NCI-H2081 (cell line): ENCODE measurements at regions not wholly inside any gene's neighbourhood (a gene's known extent, or its start where the extent isn't known, plus 50 kb on each side); places are given as distances from the start of the nearest gene placed in this dataset.
"Not testable (repeated sequence)": the region's sequence is repeated elsewhere in the genome, so short reads cannot be mapped to it uniquely, and the experiment has no call there.

Experiments
- DNase-seq, 2 experiments: peaks; one replicate each; lab custom pipeline; 2025; lab: John Stamatoyannopoulos, UW

DNA sequence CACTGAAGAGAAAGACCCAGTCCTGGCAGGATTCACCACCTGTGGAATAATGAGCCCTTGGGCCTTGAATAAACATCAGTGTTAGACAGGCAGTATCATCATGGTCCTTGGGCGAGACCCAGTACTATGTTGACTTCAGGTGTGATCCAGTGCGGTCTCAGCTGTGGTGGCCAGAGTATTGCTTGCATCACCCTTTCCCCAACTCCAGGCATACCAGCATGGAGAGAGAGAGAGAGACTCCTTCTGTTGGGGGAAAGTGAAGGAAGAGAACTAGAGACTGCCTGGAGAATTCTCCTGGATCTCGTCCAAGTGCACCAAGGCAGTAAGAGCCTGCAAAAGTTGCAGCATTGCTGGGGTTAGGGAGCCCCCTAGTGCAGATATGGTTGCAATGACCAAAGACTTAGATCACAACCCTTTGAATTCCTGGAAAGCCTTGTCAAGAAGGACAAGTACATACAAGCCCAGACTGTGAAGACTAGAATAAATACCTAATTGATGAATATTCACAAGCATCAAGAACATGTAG is 61.1 kb upstream of the VAMP7 start:
- peak; percentile 40 to 75 for DNase-seq

DNA sequence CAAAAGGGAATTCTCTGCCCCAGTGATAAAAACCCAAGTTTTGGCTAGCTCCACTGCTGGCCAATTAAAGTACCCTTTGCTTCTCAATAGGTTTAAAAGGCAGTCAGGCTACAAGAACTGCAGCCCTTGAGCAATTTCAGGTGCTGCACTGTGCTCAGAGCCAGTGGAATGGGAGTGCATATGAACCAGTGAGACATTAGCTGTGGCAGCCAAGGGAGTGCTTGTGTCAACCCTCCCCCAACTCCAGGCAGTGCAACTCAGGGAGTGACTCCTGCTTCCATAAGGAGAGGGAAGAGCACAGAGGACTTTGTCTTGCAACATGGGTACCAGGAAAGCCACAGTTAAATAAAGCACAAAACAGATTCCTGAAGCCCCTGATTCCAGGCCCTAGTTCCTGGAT is 61.6 kb upstream of the VAMP7 start:
- no peak for DNase-seq

DNA sequence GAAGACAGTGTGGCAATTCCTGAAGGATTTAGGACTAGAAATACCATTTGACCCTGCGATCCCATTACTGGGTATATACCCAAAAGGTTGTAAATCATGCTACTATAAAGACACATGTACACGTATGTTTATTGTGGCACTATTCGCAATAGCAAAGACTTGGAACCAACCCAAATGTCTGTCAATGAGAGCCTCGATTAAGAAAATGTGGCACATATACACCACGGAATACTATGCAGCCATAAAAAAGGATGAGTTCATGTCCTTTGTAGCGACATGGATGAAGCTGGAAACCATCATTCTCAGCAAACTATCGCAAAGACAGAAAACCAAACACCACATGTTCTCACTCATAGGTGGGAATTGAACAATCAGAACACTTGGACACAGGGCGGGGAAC is 66.8 kb upstream of the VAMP7 start:
- not testable (repeated sequence) for DNase-seq

DNA sequence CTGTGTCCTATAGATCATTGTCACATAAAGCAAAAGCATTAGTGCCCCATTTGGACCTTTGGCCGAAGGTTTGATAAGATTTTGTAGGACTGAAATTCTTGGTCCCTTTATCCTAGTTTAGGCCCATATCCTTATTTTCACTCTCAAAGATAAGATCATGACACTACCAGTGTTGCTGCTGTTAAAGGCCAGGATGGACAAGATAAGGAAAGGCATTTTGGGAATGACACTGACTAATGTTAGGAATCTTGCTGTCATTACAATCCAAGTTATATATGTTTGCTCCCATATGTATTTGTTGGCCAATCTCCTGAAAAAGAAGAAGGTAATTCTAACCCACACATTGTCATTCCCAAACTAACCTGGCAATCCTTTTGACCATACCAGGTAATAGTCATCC is 101.3 kb upstream of the VAMP7 start:
- DNase-seq = no peak

DNA sequence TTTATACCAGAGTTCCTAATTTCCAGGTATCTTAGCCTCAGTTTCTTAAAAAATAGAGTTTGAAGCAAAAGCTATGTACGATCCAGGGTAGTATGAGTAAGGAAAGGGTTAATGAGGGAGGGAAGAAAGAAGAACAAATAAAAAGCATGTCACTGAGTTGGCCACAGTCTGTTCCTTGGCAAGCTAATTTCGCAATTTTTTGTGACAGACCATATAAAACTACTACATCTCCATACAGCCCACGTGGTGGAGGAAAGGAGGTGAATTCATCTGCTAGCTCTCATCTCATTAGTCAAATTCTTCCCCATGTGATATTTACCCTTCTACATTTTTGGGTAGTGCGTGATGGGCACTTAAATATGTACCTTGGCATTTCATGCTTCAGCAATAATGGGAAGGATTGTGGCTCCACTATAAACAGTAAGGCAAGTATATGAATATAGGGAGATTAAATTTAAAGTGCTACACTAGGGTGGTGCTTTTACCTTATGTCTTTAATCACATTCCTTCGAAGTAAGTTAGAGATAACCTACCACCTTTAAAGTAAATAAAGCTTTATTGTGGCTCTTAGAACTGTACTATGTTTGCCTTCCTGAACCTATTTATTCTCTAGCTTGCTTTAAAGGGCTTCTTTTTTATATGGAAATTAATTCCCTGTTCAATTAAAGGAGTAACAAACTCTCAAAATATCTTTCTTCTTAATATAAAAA is 102.1 kb upstream of the VAMP7 start:
- DNase-seq = no peak

DNA sequence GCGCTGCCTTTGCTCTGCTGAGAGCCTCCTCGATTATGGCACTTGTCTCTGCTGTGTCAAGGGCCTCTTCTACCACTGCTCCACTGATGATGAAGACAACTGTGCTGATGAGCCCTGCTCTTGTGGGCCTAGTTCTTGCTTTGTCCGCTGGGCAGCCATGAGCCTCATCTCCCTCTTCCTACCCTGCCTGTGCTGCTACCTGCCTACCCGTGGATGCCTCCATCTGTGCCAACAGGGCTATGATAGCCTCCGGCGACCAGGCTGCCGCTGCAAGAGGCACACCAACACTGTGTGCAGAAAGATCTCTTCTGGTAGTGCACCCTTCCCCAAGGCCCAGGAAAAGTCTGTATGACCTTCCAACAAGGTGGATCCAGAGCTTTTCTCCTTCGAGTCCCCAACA is 106.8 kb upstream of the VAMP7 start:
- no peak for DNase-seq

DNA sequence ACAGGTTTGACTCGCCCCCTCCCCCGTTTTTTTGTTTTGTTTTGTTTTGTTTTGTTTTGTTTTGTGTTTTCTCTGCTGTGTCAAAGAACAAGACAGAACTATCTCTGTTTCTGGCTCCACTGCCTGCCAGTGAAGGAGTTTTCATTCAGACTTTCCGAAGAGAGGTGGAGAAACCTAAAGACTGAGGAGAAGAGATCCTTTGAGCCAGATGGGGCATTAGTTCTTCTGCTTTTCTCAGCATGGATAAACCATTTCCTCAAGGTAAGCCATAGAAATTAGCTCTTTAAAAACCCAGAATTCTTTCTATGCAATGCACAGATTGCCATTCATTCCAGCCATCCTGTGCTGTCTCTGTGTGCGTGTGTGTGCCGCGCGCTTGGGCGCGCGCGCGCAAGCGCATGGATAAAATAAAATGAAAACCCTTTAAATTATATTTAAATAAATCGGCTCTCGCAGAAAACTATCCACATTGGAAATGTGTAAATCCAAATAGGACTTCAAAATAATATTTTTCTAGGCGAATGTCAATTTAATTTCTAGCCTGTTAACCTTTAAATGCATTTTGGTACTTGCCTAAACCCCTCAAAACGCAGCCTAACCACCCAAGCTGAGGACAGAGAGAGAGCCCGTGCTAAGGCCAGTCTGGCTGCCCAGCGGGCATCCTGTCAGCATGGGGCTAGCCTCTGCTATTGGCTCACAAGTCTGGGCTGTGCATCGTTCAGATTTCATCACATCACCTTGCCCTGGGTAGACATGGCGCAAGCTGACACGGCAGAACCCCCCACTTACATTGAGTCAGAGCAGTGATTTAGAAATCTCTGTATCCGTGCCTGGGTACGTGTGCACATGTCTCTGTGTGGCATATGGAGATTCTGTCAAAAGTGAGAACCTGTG is 113.0 kb upstream of the VAMP7 start:
- DNase-seq = no peak

DNA sequence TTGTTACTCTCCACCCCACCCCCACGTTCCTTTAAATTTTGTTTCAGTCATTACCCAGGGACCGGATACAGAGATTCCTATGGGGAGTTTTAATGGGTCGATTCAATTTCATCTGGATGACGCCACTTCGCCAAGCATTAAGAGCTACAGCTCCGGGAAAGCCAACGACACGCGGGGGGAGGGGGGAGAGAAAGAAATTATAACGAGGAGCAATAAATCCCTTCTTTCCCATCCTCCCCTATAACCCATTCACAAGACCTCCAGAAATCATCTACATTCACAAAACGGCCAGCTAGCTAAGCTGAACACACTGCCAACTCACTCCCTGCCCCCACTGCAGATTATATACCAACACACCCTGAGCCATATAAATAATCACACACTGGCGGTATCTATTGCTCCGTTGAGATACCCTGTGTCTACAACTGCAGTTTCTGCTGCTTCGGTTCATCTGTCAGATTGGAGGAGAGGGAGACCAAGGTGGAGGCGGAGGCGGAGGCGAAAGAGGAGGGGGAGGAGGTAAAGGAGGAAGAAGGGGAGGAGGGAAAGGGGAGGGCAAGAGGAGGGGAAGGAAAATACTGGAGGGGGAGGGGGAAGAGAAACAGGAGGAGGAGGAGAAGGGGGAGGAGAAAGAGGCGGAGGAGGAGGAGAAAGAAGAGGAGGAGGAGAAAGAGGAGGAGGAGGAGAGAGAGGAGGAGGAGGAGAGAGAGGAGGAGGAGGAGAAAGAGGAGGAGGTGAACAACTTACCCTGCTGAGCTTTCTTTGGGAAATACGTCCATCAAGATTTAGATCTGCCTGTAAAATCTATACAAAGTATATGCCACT is 113.9 kb upstream of the VAMP7 start:
- no peak for DNase-seq

DNA sequence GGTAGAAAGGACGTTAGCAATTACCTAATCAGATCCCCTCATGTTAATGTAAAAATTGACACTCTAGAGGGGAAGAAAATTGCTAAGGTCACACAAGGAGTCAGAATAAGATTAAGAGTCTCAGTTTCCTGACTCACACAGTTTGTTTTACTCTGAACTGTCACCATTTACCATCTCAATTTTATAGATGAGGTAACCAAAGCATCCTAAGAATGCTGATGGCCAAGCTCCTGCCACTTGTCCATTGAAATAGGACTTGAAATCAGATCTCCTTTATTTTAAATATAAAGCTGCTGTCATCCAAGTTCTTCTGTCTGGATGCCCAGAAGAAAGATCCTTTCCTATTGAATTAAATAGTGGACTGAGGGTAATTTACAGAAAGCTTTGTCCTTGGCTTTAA is 114.8 kb upstream of the VAMP7 start:
- DNase-seq = no peak

DNA sequence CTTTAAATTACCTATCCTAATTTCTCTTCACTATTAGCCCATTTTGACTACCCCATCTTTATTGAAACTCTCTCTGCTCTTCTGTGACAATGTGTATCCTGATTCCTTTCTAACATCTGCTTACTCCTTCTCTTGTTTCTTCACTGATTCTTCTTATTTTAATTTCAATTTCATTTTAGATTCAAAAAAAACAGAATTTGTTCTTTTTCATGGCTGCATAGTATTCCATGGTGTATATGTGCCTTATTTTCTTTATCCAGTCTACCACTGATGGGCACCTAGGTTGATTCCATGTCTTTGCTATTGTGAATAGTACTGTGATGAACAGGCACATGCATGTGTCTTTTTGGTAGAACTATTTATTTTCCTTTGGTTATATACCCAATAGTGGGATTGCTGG is 120.0 kb upstream of the VAMP7 start:
- DNase-seq = no peak

DNA sequence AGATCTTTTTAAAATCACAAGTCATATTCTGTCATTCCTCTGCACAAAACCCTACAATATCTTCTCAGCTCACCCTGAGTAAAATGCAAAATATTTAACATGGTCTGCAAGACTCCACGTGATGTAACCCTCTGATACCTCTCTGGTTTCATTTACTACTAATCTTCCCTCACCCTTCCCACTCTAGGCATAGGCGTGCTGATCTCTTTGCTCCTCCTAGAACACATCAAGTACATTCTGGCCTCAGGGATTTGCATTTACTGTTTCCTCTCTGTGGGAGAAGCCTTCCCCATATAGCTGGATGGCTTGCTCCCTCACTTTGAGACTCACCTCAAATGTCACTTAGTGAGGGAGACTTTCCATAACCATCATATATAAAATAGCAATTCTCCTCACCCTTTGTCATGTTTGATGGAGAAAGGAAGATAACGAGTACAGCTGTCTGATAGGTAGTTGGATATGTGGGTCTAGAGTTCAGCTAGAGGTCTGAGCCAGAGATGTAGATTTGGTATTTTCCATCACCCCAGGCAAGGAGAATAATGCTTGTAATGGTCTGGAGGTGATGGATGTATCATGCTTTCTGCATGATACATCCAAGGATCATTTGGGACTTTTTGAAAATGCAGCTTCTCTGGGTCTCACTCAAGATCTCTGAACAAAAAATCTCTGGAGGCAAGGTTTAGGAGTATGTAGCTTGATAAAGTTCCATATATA is 123.9 kb upstream of the VAMP7 start:
- DNase-seq = no peak

DNA sequence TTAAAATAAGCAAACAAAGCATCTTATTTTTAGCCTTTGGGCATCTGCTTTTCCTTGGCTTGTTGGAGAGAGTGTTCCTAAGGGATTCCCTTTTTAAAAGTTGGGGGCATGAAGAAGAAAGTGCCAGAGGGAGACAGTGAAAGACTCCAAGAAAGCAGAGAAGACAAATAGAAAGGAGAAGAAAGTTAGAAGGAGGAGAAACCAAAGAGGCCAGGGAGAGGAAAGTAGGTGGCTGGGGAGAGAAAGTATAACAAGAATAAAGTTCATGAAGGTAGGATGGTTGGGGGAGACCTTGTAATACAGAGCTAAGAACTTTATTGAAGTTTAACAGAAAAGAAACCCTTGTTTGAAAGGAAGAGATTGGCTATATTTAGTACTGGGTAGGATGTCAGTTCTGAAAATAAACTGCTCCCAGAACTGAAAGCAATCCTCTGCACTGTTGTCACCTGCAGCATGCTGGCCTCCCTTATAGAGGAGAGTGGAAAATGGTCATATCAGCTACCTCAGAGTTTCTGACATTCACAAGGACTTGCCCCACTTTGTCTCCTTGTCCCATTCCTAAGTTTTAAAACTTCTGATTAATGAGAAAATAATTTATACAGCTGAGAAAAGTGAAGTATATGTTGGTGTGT is 125.3 kb upstream of the VAMP7 start:
- DNase-seq = no peak

DNA sequence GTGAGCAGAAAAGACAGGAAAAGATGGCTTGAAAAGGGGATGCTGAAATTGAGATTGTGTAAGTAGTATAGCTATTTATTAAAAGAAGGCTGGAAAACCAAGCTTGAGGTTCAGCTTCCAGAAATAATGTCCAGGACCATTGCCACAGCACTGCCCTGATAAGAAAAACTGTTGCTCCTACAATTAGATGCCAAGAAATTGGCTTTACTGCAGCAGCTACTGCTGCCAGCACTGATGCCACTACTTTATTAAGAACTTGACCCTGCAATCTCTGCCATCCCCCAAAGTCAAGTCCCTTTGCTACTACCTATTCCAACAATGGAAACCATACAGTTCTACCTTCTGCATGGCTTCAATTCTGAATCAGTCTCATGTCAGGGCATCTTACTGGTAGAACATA is 130.0 kb upstream of the VAMP7 start:
- DNase-seq = no peak

DNA sequence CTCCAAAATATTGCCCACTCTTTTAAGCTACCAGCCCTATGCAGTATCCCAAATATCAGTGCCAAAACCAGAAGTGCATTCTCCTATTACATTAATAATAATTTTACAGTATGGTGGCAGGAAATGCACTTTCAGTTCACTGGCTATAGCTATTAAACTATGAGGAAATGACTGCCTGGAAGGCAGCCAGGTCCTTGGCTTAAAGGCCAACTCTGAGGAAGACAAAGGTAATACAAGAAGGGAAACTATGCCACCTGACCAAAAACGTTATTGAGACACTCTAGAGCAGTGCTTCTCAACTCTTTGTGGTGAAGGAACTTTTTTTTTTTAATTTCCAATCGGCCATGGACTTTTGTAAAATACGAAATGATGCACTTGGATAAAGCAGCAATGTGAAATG is 133.6 kb upstream of the VAMP7 start:
- peak in 1 of 2 experiments; percentile 43 for DNase-seq

DNA sequence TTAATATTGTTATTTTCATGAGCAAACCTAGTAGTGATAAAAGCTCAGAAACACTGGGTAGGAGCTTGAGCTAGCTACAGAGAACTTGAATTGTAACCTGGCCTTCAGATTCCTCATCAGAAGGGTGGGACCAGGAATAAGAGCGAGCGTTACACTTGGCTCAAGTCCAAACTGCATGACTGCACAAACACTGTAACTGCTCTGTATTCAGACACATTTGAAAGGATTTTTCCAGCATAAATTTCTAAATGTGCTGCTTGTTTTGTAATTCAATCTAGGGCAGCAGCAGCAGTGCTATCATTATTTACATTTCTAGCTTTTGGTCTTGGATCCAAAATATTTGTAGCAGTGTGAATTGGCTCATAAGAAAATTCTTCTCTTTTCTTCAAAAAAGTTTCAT is 133.0 kb upstream of the TMLHE start:
- DNase-seq = peak; percentile 6 to 62

DNA sequence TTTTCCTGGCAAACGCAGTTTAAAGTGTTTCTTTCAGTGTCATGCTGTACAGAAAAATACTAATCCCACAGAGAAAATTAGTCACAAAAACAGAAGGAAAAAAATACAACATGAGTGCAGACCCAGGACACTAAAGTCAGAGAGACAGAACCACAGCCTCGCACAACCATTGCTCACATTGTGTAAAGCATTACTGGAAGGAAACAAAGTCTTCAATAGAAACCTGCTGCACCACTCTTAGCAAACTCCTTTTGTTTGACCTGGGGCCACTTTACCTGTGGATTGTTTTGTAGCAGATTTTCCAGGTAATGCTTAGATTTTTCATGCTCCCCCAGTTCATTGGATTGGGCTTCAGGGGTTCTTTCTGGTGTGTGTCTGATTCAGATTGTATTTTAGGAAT is 131.8 kb upstream of the TMLHE start:
- no peak for DNase-seq

DNA sequence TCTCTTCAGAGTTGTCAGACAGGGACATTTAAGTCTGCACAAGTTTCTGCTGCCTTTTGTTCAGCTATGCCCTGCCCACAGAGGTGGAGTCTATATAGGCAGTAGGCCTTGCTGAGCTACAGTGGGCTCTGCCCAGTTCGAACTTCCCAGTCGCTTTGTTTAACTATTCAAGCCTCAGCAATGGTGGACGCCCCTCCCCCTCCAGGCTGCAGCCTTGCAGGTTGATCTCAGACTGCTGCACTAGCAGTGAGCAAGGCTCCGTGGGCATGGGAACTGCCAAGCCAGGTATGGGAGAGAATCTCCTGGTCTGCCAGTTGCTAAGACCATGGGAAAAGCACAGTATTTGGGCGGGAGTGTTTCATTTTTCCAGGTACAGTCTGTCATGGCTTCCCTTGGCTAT is 115.6 kb upstream of the TMLHE start:
- not testable (repeated sequence) for DNase-seq

DNA sequence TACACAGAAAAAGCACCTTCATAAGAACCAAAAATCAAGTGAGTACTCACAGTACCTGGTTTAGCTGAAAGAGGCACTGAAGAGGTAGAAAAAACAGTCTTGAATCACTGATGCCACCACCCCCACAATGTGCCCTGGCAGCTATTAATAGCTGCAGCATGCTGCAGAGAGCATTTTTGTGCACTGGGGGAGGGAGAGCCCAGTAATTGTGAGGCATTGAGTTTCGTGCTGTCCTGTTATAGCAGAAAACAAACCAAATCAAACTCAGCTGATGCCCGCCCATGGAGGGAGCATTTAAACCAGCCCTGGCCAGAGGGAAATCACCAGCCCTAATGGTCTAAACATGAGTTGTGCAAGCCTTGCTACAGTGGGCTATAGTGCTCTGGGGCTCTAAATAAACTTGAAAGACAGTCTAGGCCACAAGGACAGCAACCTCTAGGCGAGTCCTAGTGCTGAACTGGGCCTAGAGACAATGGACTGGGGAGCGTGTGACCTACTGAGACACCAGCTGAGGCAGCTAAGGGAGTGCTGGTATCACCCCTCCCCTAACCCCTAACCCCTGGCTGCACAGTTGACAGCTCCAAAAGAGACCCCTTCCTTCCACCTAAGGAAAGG is 106.3 kb upstream of the TMLHE start:
- DNase-seq = no peak

DNA sequence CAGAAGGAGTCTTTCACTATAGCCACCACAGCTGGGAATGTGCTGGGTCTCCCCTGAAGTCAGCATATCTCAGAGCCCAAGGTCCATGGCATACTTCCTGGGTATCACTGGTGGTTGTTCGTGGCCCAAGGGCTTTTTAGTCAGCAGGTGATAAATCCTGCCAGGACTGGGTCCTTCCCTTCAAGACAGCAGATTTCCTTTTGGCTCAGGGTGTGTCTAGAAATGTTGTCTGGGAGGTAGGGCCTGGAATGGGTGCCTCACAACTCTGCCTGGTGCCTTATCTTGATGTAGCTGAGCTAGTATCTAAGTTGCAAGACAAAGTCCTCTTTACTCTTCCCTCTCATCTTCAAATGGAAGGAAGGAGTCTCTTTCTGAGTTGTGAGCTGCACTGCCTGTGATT is 102.4 kb upstream of the TMLHE start:
- no peak for DNase-seq

DNA sequence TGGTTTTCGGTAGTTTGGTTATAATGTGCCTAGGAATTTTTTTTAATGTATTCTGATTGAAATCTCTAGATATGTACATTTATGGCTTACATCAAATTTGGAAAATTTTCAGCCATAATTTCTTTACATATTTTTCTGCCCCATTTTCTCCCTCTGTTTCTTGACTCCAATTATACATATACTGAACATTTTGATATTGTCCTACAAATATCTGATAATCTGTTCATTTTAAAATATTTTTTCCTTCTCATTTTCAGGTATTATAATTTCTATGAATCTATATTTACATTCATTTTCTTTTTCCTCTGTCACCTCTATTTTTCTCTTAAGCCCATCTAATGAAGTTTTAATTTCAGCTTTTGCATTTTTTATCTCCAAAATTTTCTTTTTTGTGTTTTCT is 82.7 kb upstream of the TMLHE start:
- no peak for DNase-seq

DNA sequence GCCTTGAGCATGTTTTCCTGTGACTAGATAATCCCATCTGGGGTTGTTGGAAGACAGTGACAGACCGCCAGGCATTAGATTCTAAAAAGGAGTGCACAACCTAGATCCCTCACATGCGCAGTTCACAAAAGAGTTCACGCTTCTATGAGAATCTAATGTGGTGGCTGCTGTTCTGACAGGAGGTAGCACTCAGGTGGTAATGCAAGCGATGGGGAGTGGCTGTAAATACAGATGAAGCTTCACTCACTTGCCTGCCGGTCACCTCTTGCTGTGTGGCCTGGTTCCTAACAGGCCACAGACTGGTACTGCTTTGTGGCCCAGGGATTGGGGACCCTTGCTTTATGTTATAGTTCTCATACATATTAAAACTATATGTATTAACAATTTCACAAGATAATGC is 81.9 kb upstream of the TMLHE start:
- DNase-seq = no peak
